Vagina (tissue), 2 donors: ENCODE measurements at regions not wholly inside any gene's neighbourhood (a gene's known extent, or its start where the extent isn't known, plus 50 kb on each side); places are given as distances from the start of the nearest gene placed in this dataset.

Experiments
- CTCF ChIP-seq, 3 experiments: fragments of 450-650 bp in 2 of 3; fragments of 200-600 bp in 1 of 3; sonication (generic) in 1 of 3; IDR thresholded peaks; one replicate each; pipeline ENCODE4 v1.5.1; 2017 to 2019; ENCODE audit warnings: antibody characterized with exemption in 3 of 3, mild to moderate bottlenecking in 2 of 3, moderate library complexity in 2 of 3
- POLR2A ChIP-seq, 2 donors: fragments of 450-650 bp; IDR thresholded peaks; one replicate each; pipeline ENCODE4 v1.6.1; 2017; ENCODE audit warnings: antibody characterized with exemption in 2 of 2, mild to moderate bottlenecking in 2 of 2, moderate library complexity in 2 of 2

DNA sequence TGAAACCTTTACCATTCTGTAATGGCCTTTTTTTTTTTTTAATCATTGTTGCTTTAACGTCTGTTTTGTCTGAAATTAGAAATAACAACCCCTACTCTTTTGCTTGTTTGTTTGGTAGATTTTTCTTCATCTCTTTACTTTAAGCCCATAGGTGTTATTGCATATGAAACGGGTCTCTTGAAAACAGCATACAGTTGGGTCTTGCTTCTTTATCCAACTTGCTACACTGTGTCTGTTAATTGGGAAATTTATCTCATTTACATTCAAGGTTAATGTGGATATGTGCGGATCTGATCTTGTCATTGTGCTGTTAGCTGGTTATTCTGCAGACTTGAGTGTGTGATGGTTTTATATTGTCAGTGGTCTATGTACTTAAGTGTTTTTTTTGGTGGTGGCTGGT, 78.9 kb upstream of the COP1 start:
- TF ChIP-seq CTCF (IDR thresholded peaks at IDR 0.05) (no peak), POLR2A (IDR thresholded peaks at IDR 0.05) (no peak)
